Fibroblast of mammary gland (primary cell): ENCODE measurements at regions not wholly inside any gene's neighbourhood (a gene's known extent, or its start where the extent isn't known, plus 50 kb on each side); places are given as distances from the start of the nearest gene placed in this dataset.
"Not testable (repeated sequence)": the region's sequence is repeated elsewhere in the genome, so short reads cannot be mapped to it uniquely, and the experiment has no call there.

Experiments
- DNase-seq: peaks from one replicate; pipeline ENCODE4 v3.0.0-alpha.2; 2010; ENCODE audit warnings: low read depth
- H3K4me3 ChIP-seq: 2 replicates; pipeline ENCODE4 v1.5.1; 2011; ENCODE audit warnings: low read depth, mild to moderate bottlenecking, low read length, moderate library complexity; ENCODE audit not compliant: control insufficient read depth
- CTCF ChIP-seq: conservative IDR thresholded peaks from 2 replicates; pipeline ENCODE4 v1.5.1; 2011; ENCODE audit warnings: low read depth, low read length, inconsistent platforms; ENCODE audit not compliant: control insufficient read depth, insufficient read depth

GRCh38 chr6:139954463-139955071, 580.1 kb upstream of the CITED2 start:
- no peak overlapping the region for H3K4me3 ChIP-seq
- no peak for DNase-seq
- no peak for TF ChIP-seq CTCF

- not testable (repeated sequence) for H3K4me3 ChIP-seq, DNase-seq
Measured at GRCh38 chr6:139953780-139954179, 579.3 kb upstream of the CITED2 start.

- DNase-seq, result no peak
- TF ChIP-seq CTCF, result no peak
- no peak overlapping the region for H3K4me3 ChIP-seq
Measured at GRCh38 chr6:139951172-139951571, 576.7 kb upstream of the CITED2 start.

- H3K4me3 ChIP-seq, result no peak overlapping the region
- no peak for DNase-seq
- no peak for TF ChIP-seq CTCF
Measured at GRCh38 chr6:139944976-139945375, 570.5 kb upstream of the CITED2 start.

GRCh38 chr6:139944131-139944530, 569.7 kb upstream of the CITED2 start:
- no peak for DNase-seq
- no peak for TF ChIP-seq CTCF
- H3K4me3 ChIP-seq, result no peak overlapping the region

- no peak for TF ChIP-seq CTCF
- peak; percentile 88 for DNase-seq
Measured at GRCh38 chr6:139943391-139943790, 568.9 kb upstream of the CITED2 start.

GRCh38 chr6:139942331-139942730, 567.9 kb upstream of the CITED2 start:
- TF ChIP-seq CTCF, result no peak
- no peak for DNase-seq
- H3K4me3 ChIP-seq, result no peak overlapping the region

More at GRCh38 chr6:139943391-139943790, 568.9 kb upstream of the CITED2 start:
- H3K4me3 ChIP-seq, result no peak overlapping the region
